Activated naive CD8-positive, alpha-beta T cell treated with anti-CD3 and anti-CD28 coated beads for 36 hours (primary cell): ENCODE measurements at regions not wholly inside any gene's neighbourhood (a gene's known extent, or its start where the extent isn't known, plus 50 kb on each side); places are given as distances from the start of the nearest gene placed in this dataset.

Experiments used
- DNase-seq: peaks from one replicate; pipeline ENCODE4 v3.0.0; 2021
- H3K27ac Mint-ChIP-seq: one replicate; pipeline ENCODE4 v1.8.0; 2022; ENCODE audit warnings: mild to moderate bottlenecking, moderate library complexity, mixed read lengths
- H3K27me3 Mint-ChIP-seq: one replicate; pipeline ENCODE4 v1.8.0; 2022; ENCODE audit warnings: mild to moderate bottlenecking, mixed read lengths
- H3K36me3 Mint-ChIP-seq: one replicate; pipeline ENCODE4 v1.8.0; 2021; ENCODE audit warnings: mild to moderate bottlenecking, mixed read lengths
- H3K4me1 Mint-ChIP-seq: one replicate; pipeline ENCODE4 v1.8.0; 2021; ENCODE audit warnings: mixed read lengths
- H3K4me3 Mint-ChIP-seq: one replicate; pipeline ENCODE4 v1.8.0; 2022; ENCODE audit warnings: mild to moderate bottlenecking, moderate library complexity, mixed read lengths
- H3K9me3 Mint-ChIP-seq: one replicate; pipeline ENCODE4 v1.8.0; 2022; ENCODE audit warnings: mixed read lengths

- DNase-seq = no peak
- no peak overlapping the region for H3K4me3 Mint-ChIP-seq
- H3K27me3 Mint-ChIP-seq = peaks cover 8% of the 10 kb centered on the region
- no peaks in the 10 kb centered on the region for H3K9me3 Mint-ChIP-seq
- no peak overlapping the region for H3K27ac Mint-ChIP-seq
- no peaks in the 10 kb centered on the region for H3K36me3 Mint-ChIP-seq
- no peaks in the 10 kb centered on the region for H3K4me1 Mint-ChIP-seq
These were observed 497.1 kb downstream of the ARHGEF28 start for GRCh38 chr5:74122979-74123590.

GRCh38 chr5:74122175-74122574, 496.2 kb downstream of the ARHGEF28 start:
- H3K36me3 Mint-ChIP-seq = no peaks in the 10 kb centered on the region
- H3K4me1 Mint-ChIP-seq = no peaks in the 10 kb centered on the region
- H3K27ac Mint-ChIP-seq = no peak overlapping the region
- H3K9me3 Mint-ChIP-seq = peaks cover 2% of the 10 kb centered on the region
- no peak for DNase-seq
- H3K4me3 Mint-ChIP-seq = no peak overlapping the region
- H3K27me3 Mint-ChIP-seq = peaks cover 4% of the 10 kb centered on the region

- no peak for DNase-seq
- H3K36me3 Mint-ChIP-seq = no peaks in the 10 kb centered on the region
- H3K4me1 Mint-ChIP-seq = no peaks in the 10 kb centered on the region
- peaks cover 2% of the 10 kb centered on the region for H3K9me3 Mint-ChIP-seq
- no peak overlapping the region for H3K4me3 Mint-ChIP-seq
- peaks cover 4% of the 10 kb centered on the region for H3K27me3 Mint-ChIP-seq
- H3K27ac Mint-ChIP-seq = no peak overlapping the region
These were observed 494.6 kb downstream of the ARHGEF28 start for GRCh38 chr5:74120585-74120984.

- Mint-ChIP-seq H3K9me3 (peaks cover 2% of the 10 kb centered on the region), H3K36me3 (no peaks in the 10 kb centered on the region), H3K4me3 (no peak overlapping the region), H3K27ac (no peak overlapping the region), H3K4me1 (no peaks in the 10 kb centered on the region), H3K27me3 (peaks cover 7% of the 10 kb centered on the region)
- DNase-seq = no peak
These were observed 492.1 kb downstream of the ARHGEF28 start for GRCh38 chr5:74118071-74118470.

- Mint-ChIP-seq H3K9me3 (peaks cover 2% of the 10 kb centered on the region), H3K27me3 (peaks cover 10% of the 10 kb centered on the region), H3K36me3 (no peaks in the 10 kb centered on the region), H3K27ac (no peak overlapping the region), H3K4me1 (no peaks in the 10 kb centered on the region), H3K4me3 (no peak overlapping the region)
- DNase-seq = no peak
These were observed 491.0 kb downstream of the ARHGEF28 start for GRCh38 chr5:74116984-74117383.

- Mint-ChIP-seq H3K27me3 (peaks cover 8% of the 10 kb centered on the region), H3K27ac (no peak overlapping the region)
These were observed 490.3 kb downstream of the ARHGEF28 start for GRCh38 chr5:74116266-74116665.

GRCh38 chr5:74113927-74114326, 487.9 kb downstream of the ARHGEF28 start:
- no peak for DNase-seq
- Mint-ChIP-seq H3K4me3 (no peak overlapping the region), H3K36me3 (no peaks in the 10 kb centered on the region), H3K4me1 (no peaks in the 10 kb centered on the region), H3K9me3 (peaks cover 2% of the 10 kb centered on the region), H3K27ac (no peak overlapping the region), H3K27me3 (peaks cover 18% of the 10 kb centered on the region)

More at GRCh38 chr5:74116266-74116665, 490.3 kb downstream of the ARHGEF28 start:
- no peaks in the 10 kb centered on the region for H3K4me1 Mint-ChIP-seq
- no peak overlapping the region for H3K4me3 Mint-ChIP-seq
- H3K9me3 Mint-ChIP-seq = peaks cover 2% of the 10 kb centered on the region
- H3K36me3 Mint-ChIP-seq = no peaks in the 10 kb centered on the region
- DNase-seq = no peak

- Mint-ChIP-seq H3K27me3 (peaks cover 19% of the 10 kb centered on the region), H3K4me3 (no peak overlapping the region), H3K36me3 (no peaks in the 10 kb centered on the region), H3K4me1 (no peaks in the 10 kb centered on the region), H3K27ac (no peak overlapping the region), H3K9me3 (peaks cover 2% of the 10 kb centered on the region)
- no peak for DNase-seq
These were observed 487.2 kb downstream of the ARHGEF28 start for GRCh38 chr5:74113196-74113540.

- Mint-ChIP-seq H3K4me1 (no peaks in the 10 kb centered on the region), H3K4me3 (no peak overlapping the region), H3K9me3 (no peaks in the 10 kb centered on the region), H3K36me3 (no peaks in the 10 kb centered on the region), H3K27me3 (peaks cover 19% of the 10 kb centered on the region), H3K27ac (no peak overlapping the region)
- no peak for DNase-seq
These were observed 486.6 kb downstream of the ARHGEF28 start for GRCh38 chr5:74112372-74113195.

GRCh38 chr5:74111764-74112163, 485.8 kb downstream of the ARHGEF28 start:
- H3K9me3 Mint-ChIP-seq = no peaks in the 10 kb centered on the region
- H3K27me3 Mint-ChIP-seq = peaks cover 23% of the 10 kb centered on the region
- DNase-seq = no peak
- H3K36me3 Mint-ChIP-seq = no peaks in the 10 kb centered on the region
- H3K27ac Mint-ChIP-seq = no peak overlapping the region
- no peaks in the 10 kb centered on the region for H3K4me1 Mint-ChIP-seq
- no peak overlapping the region for H3K4me3 Mint-ChIP-seq

GRCh38 chr5:74109344-74109743, 483.3 kb downstream of the ARHGEF28 start:
- H3K4me1 Mint-ChIP-seq = no peaks in the 10 kb centered on the region
- H3K27me3 Mint-ChIP-seq = peaks cover 27% of the 10 kb centered on the region
- no peak for DNase-seq
- no peaks in the 10 kb centered on the region for H3K9me3 Mint-ChIP-seq
- no peaks in the 10 kb centered on the region for H3K36me3 Mint-ChIP-seq
- no peak overlapping the region for H3K4me3 Mint-ChIP-seq
- no peak overlapping the region for H3K27ac Mint-ChIP-seq

- no peaks in the 10 kb centered on the region for H3K9me3 Mint-ChIP-seq
- no peaks in the 10 kb centered on the region for H3K4me1 Mint-ChIP-seq
- peaks cover 23% of the 10 kb centered on the region for H3K27me3 Mint-ChIP-seq
- H3K4me3 Mint-ChIP-seq = no peak overlapping the region
- no peak for DNase-seq
- no peaks in the 10 kb centered on the region for H3K36me3 Mint-ChIP-seq
- no peak overlapping the region for H3K27ac Mint-ChIP-seq
These were observed 481.9 kb downstream of the ARHGEF28 start for GRCh38 chr5:74107899-74108298.

GRCh38 chr5:74105126-74105780, 479.3 kb downstream of the ARHGEF28 start:
- Mint-ChIP-seq H3K36me3 (no peaks in the 10 kb centered on the region), H3K27ac (no peak overlapping the region), H3K27me3 (peaks cover 23% of the 10 kb centered on the region), H3K4me3 (no peak overlapping the region), H3K4me1 (no peaks in the 10 kb centered on the region), H3K9me3 (no peaks in the 10 kb centered on the region)
- no peak for DNase-seq

GRCh38 chr5:74103131-74104023, 477.4 kb downstream of the ARHGEF28 start:
- DNase-seq = no peak
- no peak overlapping the region for H3K27ac Mint-ChIP-seq
- H3K4me3 Mint-ChIP-seq = no peak overlapping the region
- H3K4me1 Mint-ChIP-seq = no peaks in the 10 kb centered on the region
- H3K27me3 Mint-ChIP-seq = peaks cover 12% of the 10 kb centered on the region
- no peaks in the 10 kb centered on the region for H3K9me3 Mint-ChIP-seq
- H3K36me3 Mint-ChIP-seq = no peaks in the 10 kb centered on the region

- H3K4me3 Mint-ChIP-seq = no peak overlapping the region
- H3K36me3 Mint-ChIP-seq = no peaks in the 10 kb centered on the region
- no peaks in the 10 kb centered on the region for H3K9me3 Mint-ChIP-seq
- peaks cover 4% of the 10 kb centered on the region for H3K27me3 Mint-ChIP-seq
- H3K4me1 Mint-ChIP-seq = no peaks in the 10 kb centered on the region
- no peak overlapping the region for H3K27ac Mint-ChIP-seq
- no peak for DNase-seq
These were observed 474.3 kb downstream of the ARHGEF28 start for GRCh38 chr5:74100268-74100665.
